Liver (tissue), 8 donors: ENCODE measurements at regions not wholly inside any gene's neighbourhood (a gene's known extent, or its start where the extent isn't known, plus 50 kb on each side); places are given as distances from the start of the nearest gene placed in this dataset.

ENCODE experiments used
- DNase-seq: peaks from one replicate; pipeline ENCODE4 v3.0.0-alpha.2; 2017; ENCODE audit warnings: low spot score
- H3K27ac ChIP-seq, 2 donors: one replicate each; pipeline ENCODE4 v1.7.0; 2013; ENCODE audit warnings: inconsistent platforms in 2 of 2, low read length in 2 of 2, control low read depth in 1 of 2, low read depth in 1 of 2, mild to moderate bottlenecking in 1 of 2
- H3K27me3 ChIP-seq, 4 donors: one replicate each; pipeline versions ENCODE4 v1.6.1 to v1.7.0; 2013; ENCODE audit warnings: low read length in 3 of 4, inconsistent platforms in 1 of 4, mild to moderate bottlenecking in 1 of 4, moderate library complexity in 1 of 4; ENCODE audit not compliant: control insufficient read depth in 4 of 4, insufficient read depth in 4 of 4
- H3K36me3 ChIP-seq, 4 donors: one replicate each; pipeline versions ENCODE4 v1.6.1 to v1.7.0; 2013; ENCODE audit warnings: low read length in 3 of 4, mild to moderate bottlenecking in 3 of 4, low read depth in 1 of 4, moderate library complexity in 1 of 4; ENCODE audit not compliant: control insufficient read depth in 4 of 4, insufficient read depth in 3 of 4
- H3K4me1 ChIP-seq, 4 donors: one replicate each; pipeline versions ENCODE4 v1.6.1 to v1.7.0; 2013; ENCODE audit warnings: low read length in 3 of 4, mild to moderate bottlenecking in 3 of 4, moderate library complexity in 1 of 4; ENCODE audit not compliant: control insufficient read depth in 4 of 4, insufficient read depth in 4 of 4
- H3K4me3 ChIP-seq, 3 donors: one replicate each; pipeline versions ENCODE4 v1.6.1 to v1.7.0; 2013; ENCODE audit warnings: low read length in 3 of 3, control low read depth in 1 of 3, low read depth in 1 of 3, mild to moderate bottlenecking in 1 of 3
- H3K9ac ChIP-seq, 2 donors: one replicate each; pipeline ENCODE4 v1.7.0; 2013; ENCODE audit warnings: low read length in 2 of 2, mild to moderate bottlenecking in 2 of 2, moderate library complexity in 2 of 2, control low read depth in 1 of 2, low read depth in 1 of 2
- H3K9me3 ChIP-seq, 4 donors: one replicate each; pipeline versions ENCODE4 v1.6.1 to v1.7.0; 2013; ENCODE audit warnings: low read length in 3 of 4; ENCODE audit not compliant: control insufficient read depth in 4 of 4
- EGR1 ChIP-seq, 2 donors: IDR thresholded peaks; 2 replicates each; pipeline ENCODE4 v1.6.1; 2016 to 2018; ENCODE audit warnings: antibody characterized with exemption in 2 of 2, low read depth in 2 of 2
- FOXA1 ChIP-seq: IDR thresholded peaks from 2 replicates; pipeline ENCODE4 v1.6.1; 2016; ENCODE audit warnings: antibody characterized with exemption
- FOXA2 ChIP-seq: IDR thresholded peaks from 2 replicates; pipeline ENCODE4 v1.6.1; 2016; ENCODE audit warnings: antibody characterized with exemption
- GABPA ChIP-seq, 2 donors: IDR thresholded peaks in 1 of 2; conservative IDR thresholded peaks in 1 of 2; 2 replicates each; pipeline ENCODE4 v1.6.1; 2016; ENCODE audit warnings: antibody characterized with exemption in 2 of 2, mild to moderate bottlenecking in 1 of 2, moderate library complexity in 1 of 2
- HNF4A ChIP-seq, 2 donors: conservative IDR thresholded peaks; 2 replicates each; pipeline ENCODE4 v1.6.1; 2016; ENCODE audit warnings: antibody characterized with exemption in 2 of 2, mild to moderate bottlenecking in 2 of 2
- HNF4G ChIP-seq: IDR thresholded peaks from 2 replicates; pipeline ENCODE4 v1.6.1; 2016; ENCODE audit warnings: antibody characterized with exemption
- JUND ChIP-seq, 2 donors: IDR thresholded peaks; 2 replicates each; pipeline ENCODE4 v1.6.1; 2016; ENCODE audit warnings: antibody characterized with exemption in 2 of 2
- NR2F2 ChIP-seq: IDR thresholded peaks from 2 replicates; pipeline ENCODE4 v1.6.1; 2016; ENCODE audit warnings: antibody characterized with exemption
- RAD21 ChIP-seq, 2 donors: IDR thresholded peaks; 2 replicates each; pipeline ENCODE4 v1.6.1; 2016; ENCODE audit warnings: antibody characterized with exemption in 2 of 2, mild to moderate bottlenecking in 2 of 2
- RXRA ChIP-seq, 2 donors: IDR thresholded peaks; 2 replicates each; pipeline ENCODE4 v1.6.1; 2017 to 2018; ENCODE audit warnings: antibody characterized with exemption in 2 of 2, mild to moderate bottlenecking in 1 of 2
- SP1 ChIP-seq: IDR thresholded peaks from 2 replicates; pipeline ENCODE4 v1.6.1; 2018; ENCODE audit warnings: antibody characterized with exemption, mild to moderate bottlenecking
- TAF1 ChIP-seq: conservative IDR thresholded peaks from 2 replicates; pipeline ENCODE4 v1.6.1; 2016; ENCODE audit warnings: antibody characterized with exemption, mild to moderate bottlenecking
- YY1 ChIP-seq: IDR thresholded peaks from 2 replicates; pipeline ENCODE4 v1.6.1; 2016; ENCODE audit warnings: antibody characterized with exemption, mild to moderate bottlenecking
- WGBS: extraction: QIAGEN DNeasy Blood & Tissue Kit; methylation state at CpG from one replicate; pipeline ENCODE4 v1.1.7; 2013; 5-methylcytosine and 5-hydroxymethylcytosine counted together
- TF ChIP-seq, protein P1 (sequence below): IDR thresholded peaks from 2 replicates; pipeline ENCODE4 v1.6.1; 2016; ENCODE audit warnings: antibody characterized with exemption
- TF ChIP-seq, protein P2 (sequence below): IDR thresholded peaks from 2 replicates; pipeline ENCODE4 v1.6.1; 2016; ENCODE audit warnings: antibody characterized with exemption, mild to moderate bottlenecking
- TF ChIP-seq, protein P3 (sequence below): fragments of 150-350 bp; IDR thresholded peaks from 2 replicates; pipeline ENCODE4 v1.5.1; 2017; ENCODE audit warnings: improper control_type of control experiment, low read depth, low read length; ENCODE audit not compliant: missing input control
- TF ChIP-seq, protein P4 (sequence below): IDR thresholded peaks from 2 replicates; pipeline ENCODE4 v1.6.1; 2016; ENCODE audit warnings: antibody characterized with exemption
- TF ChIP-seq, protein P5 (sequence below): IDR thresholded peaks from 2 replicates; pipeline ENCODE4 v1.6.1; 2016; ENCODE audit warnings: antibody characterized with exemption
- donor health status: healthy.
- donor health status: healthy.
- donor health status: healthy.
- donor health status: healthy.
- donor health status: healthy.

DNA sequence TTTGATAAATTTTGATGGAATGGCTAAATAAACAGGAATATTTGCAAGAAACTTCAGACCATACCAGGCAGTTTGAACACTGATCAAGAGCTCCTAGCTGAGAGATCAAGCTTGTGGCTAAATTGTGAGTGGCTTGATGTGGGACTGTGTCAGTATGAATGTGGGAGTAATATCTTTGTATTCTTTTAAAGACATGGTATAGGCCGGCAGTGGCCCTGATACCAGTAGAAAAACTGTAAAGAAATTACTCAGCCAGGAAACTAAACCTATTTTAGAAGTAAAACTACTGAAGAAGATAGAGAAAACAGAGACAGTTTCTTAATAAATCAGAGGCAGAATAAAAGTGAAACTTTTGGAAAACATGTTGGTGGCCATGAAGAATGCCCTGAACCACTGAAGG, 608.4 kb upstream of the SYNCRIP start:
- H3K27me3 ChIP-seq, result no peaks in the 10 kb centered on the region
- H3K36me3 ChIP-seq, result no peaks in the 10 kb centered on the region
- H3K4me1 ChIP-seq, result peaks cover 0 to 4% (median 3%) of the 10 kb centered on the region in 4 donors
- DNase-seq, result no peak
- WGBS, result 41% methylated on average over 1 of the region's 1 CpG
- no peak for TF ChIP-seq JUND (IDR thresholded peaks at IDR 0.05)
- no peak for TF ChIP-seq EGR1 (IDR thresholded peaks at IDR 0.05; ENCODE audit: low read depth in 2 of 2)
- TF ChIP-seq, protein P1, sequence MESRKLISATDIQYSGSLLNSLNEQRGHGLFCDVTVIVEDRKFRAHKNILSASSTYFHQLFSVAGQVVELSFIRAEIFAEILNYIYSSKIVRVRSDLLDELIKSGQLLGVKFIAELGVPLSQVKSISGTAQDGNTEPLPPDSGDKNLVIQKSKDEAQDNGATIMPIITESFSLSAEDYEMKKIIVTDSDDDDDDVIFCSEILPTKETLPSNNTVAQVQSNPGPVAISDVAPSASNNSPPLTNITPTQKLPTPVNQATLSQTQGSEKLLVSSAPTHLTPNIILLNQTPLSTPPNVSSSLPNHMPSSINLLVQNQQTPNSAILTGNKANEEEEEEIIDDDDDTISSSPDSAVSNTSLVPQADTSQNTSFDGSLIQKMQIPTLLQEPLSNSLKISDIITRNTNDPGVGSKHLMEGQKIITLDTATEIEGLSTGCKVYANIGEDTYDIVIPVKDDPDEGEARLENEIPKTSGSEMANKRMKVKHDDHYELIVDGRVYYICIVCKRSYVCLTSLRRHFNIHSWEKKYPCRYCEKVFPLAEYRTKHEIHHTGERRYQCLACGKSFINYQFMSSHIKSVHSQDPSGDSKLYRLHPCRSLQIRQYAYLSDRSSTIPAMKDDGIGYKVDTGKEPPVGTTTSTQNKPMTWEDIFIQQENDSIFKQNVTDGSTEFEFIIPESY, result no peak
- TF ChIP-seq RAD21 (IDR thresholded peaks at IDR 0.05), result no peak
- TF ChIP-seq GABPA (IDR thresholded peaks at IDR 0.05 in 1 of 2, conservative IDR thresholded peaks at IDR 0.05 in 1 of 2), result no peak
- TF ChIP-seq, protein P2, sequence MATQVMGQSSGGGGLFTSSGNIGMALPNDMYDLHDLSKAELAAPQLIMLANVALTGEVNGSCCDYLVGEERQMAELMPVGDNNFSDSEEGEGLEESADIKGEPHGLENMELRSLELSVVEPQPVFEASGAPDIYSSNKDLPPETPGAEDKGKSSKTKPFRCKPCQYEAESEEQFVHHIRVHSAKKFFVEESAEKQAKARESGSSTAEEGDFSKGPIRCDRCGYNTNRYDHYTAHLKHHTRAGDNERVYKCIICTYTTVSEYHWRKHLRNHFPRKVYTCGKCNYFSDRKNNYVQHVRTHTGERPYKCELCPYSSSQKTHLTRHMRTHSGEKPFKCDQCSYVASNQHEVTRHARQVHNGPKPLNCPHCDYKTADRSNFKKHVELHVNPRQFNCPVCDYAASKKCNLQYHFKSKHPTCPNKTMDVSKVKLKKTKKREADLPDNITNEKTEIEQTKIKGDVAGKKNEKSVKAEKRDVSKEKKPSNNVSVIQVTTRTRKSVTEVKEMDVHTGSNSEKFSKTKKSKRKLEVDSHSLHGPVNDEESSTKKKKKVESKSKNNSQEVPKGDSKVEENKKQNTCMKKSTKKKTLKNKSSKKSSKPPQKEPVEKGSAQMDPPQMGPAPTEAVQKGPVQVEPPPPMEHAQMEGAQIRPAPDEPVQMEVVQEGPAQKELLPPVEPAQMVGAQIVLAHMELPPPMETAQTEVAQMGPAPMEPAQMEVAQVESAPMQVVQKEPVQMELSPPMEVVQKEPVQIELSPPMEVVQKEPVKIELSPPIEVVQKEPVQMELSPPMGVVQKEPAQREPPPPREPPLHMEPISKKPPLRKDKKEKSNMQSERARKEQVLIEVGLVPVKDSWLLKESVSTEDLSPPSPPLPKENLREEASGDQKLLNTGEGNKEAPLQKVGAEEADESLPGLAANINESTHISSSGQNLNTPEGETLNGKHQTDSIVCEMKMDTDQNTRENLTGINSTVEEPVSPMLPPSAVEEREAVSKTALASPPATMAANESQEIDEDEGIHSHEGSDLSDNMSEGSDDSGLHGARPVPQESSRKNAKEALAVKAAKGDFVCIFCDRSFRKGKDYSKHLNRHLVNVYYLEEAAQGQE, result no peak
- TF ChIP-seq FOXA1, result no peak
- TF ChIP-seq, protein P3, sequence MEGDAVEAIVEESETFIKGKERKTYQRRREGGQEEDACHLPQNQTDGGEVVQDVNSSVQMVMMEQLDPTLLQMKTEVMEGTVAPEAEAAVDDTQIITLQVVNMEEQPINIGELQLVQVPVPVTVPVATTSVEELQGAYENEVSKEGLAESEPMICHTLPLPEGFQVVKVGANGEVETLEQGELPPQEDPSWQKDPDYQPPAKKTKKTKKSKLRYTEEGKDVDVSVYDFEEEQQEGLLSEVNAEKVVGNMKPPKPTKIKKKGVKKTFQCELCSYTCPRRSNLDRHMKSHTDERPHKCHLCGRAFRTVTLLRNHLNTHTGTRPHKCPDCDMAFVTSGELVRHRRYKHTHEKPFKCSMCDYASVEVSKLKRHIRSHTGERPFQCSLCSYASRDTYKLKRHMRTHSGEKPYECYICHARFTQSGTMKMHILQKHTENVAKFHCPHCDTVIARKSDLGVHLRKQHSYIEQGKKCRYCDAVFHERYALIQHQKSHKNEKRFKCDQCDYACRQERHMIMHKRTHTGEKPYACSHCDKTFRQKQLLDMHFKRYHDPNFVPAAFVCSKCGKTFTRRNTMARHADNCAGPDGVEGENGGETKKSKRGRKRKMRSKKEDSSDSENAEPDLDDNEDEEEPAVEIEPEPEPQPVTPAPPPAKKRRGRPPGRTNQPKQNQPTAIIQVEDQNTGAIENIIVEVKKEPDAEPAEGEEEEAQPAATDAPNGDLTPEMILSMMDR, result no peak
- TF ChIP-seq, protein P4, sequence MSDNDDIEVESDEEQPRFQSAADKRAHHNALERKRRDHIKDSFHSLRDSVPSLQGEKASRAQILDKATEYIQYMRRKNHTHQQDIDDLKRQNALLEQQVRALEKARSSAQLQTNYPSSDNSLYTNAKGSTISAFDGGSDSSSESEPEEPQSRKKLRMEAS, result no peak
- no peak for TF ChIP-seq NR2F2
- no peak for TF ChIP-seq HNF4G
- TF ChIP-seq YY1, result no peak
- TF ChIP-seq TAF1, result no peak
- TF ChIP-seq SP1, result no peak
- TF ChIP-seq RXRA (IDR thresholded peaks at IDR 0.05), result no peak
- TF ChIP-seq, protein P5, sequence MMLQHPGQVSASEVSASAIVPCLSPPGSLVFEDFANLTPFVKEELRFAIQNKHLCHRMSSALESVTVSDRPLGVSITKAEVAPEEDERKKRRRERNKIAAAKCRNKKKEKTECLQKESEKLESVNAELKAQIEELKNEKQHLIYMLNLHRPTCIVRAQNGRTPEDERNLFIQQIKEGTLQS, result no peak
- no peak for TF ChIP-seq FOXA2
- TF ChIP-seq HNF4A (conservative IDR thresholded peaks at IDR 0.05), result no peak
- H3K9ac ChIP-seq, result no peak overlapping the region
- H3K27ac ChIP-seq, result no peak overlapping the region
- no peaks in the 10 kb centered on the region for H3K9me3 ChIP-seq
- H3K4me3 ChIP-seq, result no peak overlapping the region
